Keratinocyte (primary cell): ENCODE measurements at regions not wholly inside any gene's neighbourhood (a gene's known extent, or its start where the extent isn't known, plus 50 kb on each side); places are given as distances from the start of the nearest gene placed in this dataset.

Experiments
- CTCF ChIP-seq, 3 experiments: IDR thresholded peaks in 1 of 3; conservative IDR thresholded peaks in 1 of 3; optimal IDR thresholded peaks in 1 of 3; 2 replicates in 2 of 3; 3 replicates in 1 of 3; pipeline versions ENCODE3 to v1.5.1; 2011; ENCODE audit warnings: low read length in 3 of 3, mild to moderate bottlenecking in 3 of 3, moderate library complexity in 2 of 3, control low read depth in 1 of 3, inconsistent platforms in 1 of 3; ENCODE audit not compliant: insufficient read depth in 2 of 3; ENCODE audit errors: extremely low read depth in 1 of 3
- EZH2 ChIP-seq: IDR thresholded peaks from one replicate; pipeline ENCODE4 v1.6.1; 2012; ENCODE audit warnings: inconsistent platforms, mild to moderate bottlenecking, low read length, moderate library complexity

GRCh38 chr15:39399600-39399999 lies 181.3 kb upstream of the THBS1 start:
- TF ChIP-seq CTCF (optimal IDR thresholded peaks at IDR 0.05 in 1 of 3, IDR thresholded peaks at IDR 0.05 in 1 of 3, conservative IDR thresholded peaks at IDR 0.05 in 1 of 3; ENCODE audit: extremely low read depth in 1 of 3, insufficient read depth in 2 of 3, low read length in 3 of 3) (no peak), EZH2 (no peak)
